GM12878 (cell line): ENCODE measurements at regions not wholly inside any gene's neighbourhood (a gene's known extent, or its start where the extent isn't known, plus 50 kb on each side); places are given as distances from the start of the nearest gene placed in this dataset. TPM values are rescaled to one million over a fixed set of nuclear protein-coding genes. Genes with fewer than 3 reads are reported as not detected.

Experiments used
- ATAC-seq: fragments of 200-7000 bp; cut with Tn5 transposase; 3 replicates; pipeline ENCODE4 v1.9.1; 2020; ENCODE audit warnings: mild to moderate bottlenecking, moderate library complexity
- BruUV-seq: library from RNA; stranded (reverse); fragments of 400-500 nt; replicated peaks from 2 replicates; lab custom pipeline; 2021; lab: Mats Ljungman, UMichigan
- CTCF ChIA-PET: fragments of 300-600 bp; sonication (Branson Sonifier 250); formaldehyde crosslinking; extraction: SDS; loops from one replicate; lab custom pipeline; 2021; ENCODE audit warnings: inconsistent platforms; lab: Yijun Ruan, JAX
- POLR2A ChIA-PET: fragments of 350-600 bp; formaldehyde crosslinking; extraction: SDS; loops from one replicate; lab custom pipeline; 2021; ENCODE audit warnings: inconsistent platforms; lab: Charles Lee
- RAD21 ChIA-PET: fragments of 300-600 bp; sonication (Branson Sonifier 250); formaldehyde crosslinking; loops from one replicate; lab custom pipeline; 2023; ENCODE audit warnings: antibody characterized with exemption; ENCODE audit not compliant: unreplicated experiment; lab: Charles Lee
- SMC1A ChIA-PET: fragments of 300-600 bp; sonication (Branson Sonifier 250); formaldehyde crosslinking; loops from one replicate; lab custom pipeline; 2023; ENCODE audit not compliant: unreplicated experiment, uncharacterized antibody; lab: Charles Lee
- DNase-seq: peaks from one replicate; pipeline ENCODE4 v3.0.0-alpha.2; 2011; ENCODE audit warnings: low read depth, low spot score
- FAIRE-seq: peaks from 3 replicates; lab custom pipeline; 2011; peaks lifted over from hg19 to GRCh38; lab: Jason Lieb, UNC
- H2AFZ ChIP-seq: 2 replicates; pipeline ENCODE4 v1.6.0; 2011; ENCODE audit warnings: low read depth, low read length, control low read depth; ENCODE audit not compliant: control insufficient read depth
- H3K27ac ChIP-seq: 2 replicates; pipeline ENCODE4 v1.5.1; 2011; ENCODE audit warnings: control low read depth; ENCODE audit not compliant: control insufficient read depth, insufficient read depth
- H3K27me3 ChIP-seq, 2 experiments: replicated peaks in 1 of 2; 2 replicates each; pipeline versions ENCODE4 v1.6.0 to v1.6.1; 2011; ENCODE audit warnings: low read length in 1 of 2; ENCODE audit not compliant: control insufficient read depth in 2 of 2, insufficient read depth in 2 of 2
- H3K36me3 ChIP-seq, 2 experiments: 2 replicates each; pipeline ENCODE4 v1.5.1; 2011; ENCODE audit warnings: low read length in 1 of 2; ENCODE audit not compliant: control insufficient read depth in 2 of 2, insufficient read depth in 2 of 2
- H3K4me1 ChIP-seq: 2 replicates; pipeline ENCODE4 v1.6.1; 2011; ENCODE audit warnings: mild to moderate bottlenecking, low read length, moderate library complexity, mixed read lengths; ENCODE audit not compliant: control insufficient read depth, insufficient read depth
- H3K4me2 ChIP-seq: 2 replicates; pipeline ENCODE4 v1.6.0; 2011; ENCODE audit warnings: control low read depth; ENCODE audit not compliant: control insufficient read depth, insufficient read depth
- H3K4me3 ChIP-seq: fragments of 200-600 bp; sonication (generic); 2 replicates; pipeline ENCODE4 v1.5.1; 2016
- H3K79me2 ChIP-seq: 2 replicates; pipeline ENCODE4 v1.6.0; 2011; ENCODE audit warnings: low read length; ENCODE audit not compliant: control insufficient read depth, insufficient read depth
- H3K9ac ChIP-seq: 2 replicates; pipeline ENCODE4 v1.8.0; 2011; ENCODE audit warnings: low read length, control low read depth, mixed read lengths; ENCODE audit not compliant: control insufficient read depth, insufficient read depth
- H3K9me3 ChIP-seq: replicated peaks from 3 replicates; pipeline ENCODE4 v1.5.1; 2011; ENCODE audit warnings: mild to moderate bottlenecking, low read length; ENCODE audit not compliant: control insufficient read depth, insufficient read depth
- H4K20me1 ChIP-seq: 2 replicates; pipeline ENCODE4 v1.6.0; 2011; ENCODE audit not compliant: control insufficient read depth, insufficient read depth
- BHLHE40 ChIP-seq, 2 experiments: fragments of 450-650 bp in 1 of 2; IDR thresholded peaks; 2 replicates each; pipeline ENCODE4 v1.6.1; 2011 to 2017; ENCODE audit warnings: low read depth in 2 of 2, borderline replicate concordance in 1 of 2, improper control_type of control experiment in 1 of 2, low read length in 1 of 2, mild to moderate bottlenecking in 1 of 2
- ZNF24 ChIP-seq: fragments of 450-650 bp; IDR thresholded peaks from 2 replicates; pipeline ENCODE4 v1.6.1; 2017; ENCODE audit warnings: antibody characterized with exemption, mild to moderate bottlenecking
- WGBS: methylation state at CpG from one replicate; pipeline ENCODE4 v1.1.6; 2016; ENCODE audit warnings: low lambda C conversion rate; ENCODE audit not compliant: insufficient replicate concordance, insufficient coverage; ENCODE audit errors: missing lambda C conversion rate; 5-methylcytosine and 5-hydroxymethylcytosine counted together
- in situ Hi-C: fragments of 300-500 bp; cut with MboI; formaldehyde crosslinking; loops from 9 replicates; pipeline ENCODE4 v1.14.3; 2018; ENCODE audit warnings: mixed read lengths
- intact Hi-C: fragments of 100-400 bp; cut with micrococcal nuclease; formaldehyde crosslinking; loops from one replicate; pipeline ENCODE4 v1.14.2; 2022; ENCODE audit not compliant: unreplicated experiment
- small RNA-seq: library from RNA; depleted of rRNA; stranded (forward); fragments of <200 nt; gene quantifications from one replicate; pipeline ENCODE3, GENCODE V24; 2014

- TF ChIP-seq ZNF24, result no peak
- peak in 1 of 2 experiments; percentile 20; a peak in 1 of 4 replicates for TF ChIP-seq BHLHE40 (IDR thresholded peaks at IDR 0.05; ENCODE audit: borderline replicate concordance in 1 of 2, low read depth in 2 of 2, low read length in 1 of 2)
- TF ChIP-seq, all 136 proteins: peak for 1
- no TSS peak for BruUV-seq
Measured at GRCh38 chr9:38118862-38119438, 49.9 kb upstream of the SHB start.

More at GRCh38 chr9:38118862-38119438, 49.9 kb upstream of the SHB start:
- Histone ChIP-seq H3K4me1 (no peaks in the 10 kb centered on the region), H4K20me1 (no peaks in the 10 kb centered on the region), H3K4me3 (no peak overlapping the region), H3K9ac (no peak overlapping the region), H3K27ac (no peak overlapping the region), H3K27me3 (no peaks in the 10 kb centered on the region; a peak in 1 of 4 replicates), H3K36me3 (no peaks in the 10 kb centered on the region), H2AFZ (0 out of 2 replicates have a peak overlapping the region, but pooled peaks have one; percentile 23), H3K9me3 (no peaks in the 10 kb centered on the region), H3K4me2 (no peak overlapping the region), H3K79me2 (no peaks in the 10 kb centered on the region)
- RAD21 ChIA-PET, result interaction anchor here (0.9 to 4.0 kb wide), 4 partner anchors 10 to 31 kb away, joined by 3 to 16 read pairs (median 6); no protein-coding TSS in a partner anchor
- ATAC-seq, result 0 out of 3 replicates have a peak, but pooled peaks have one; percentile 22
- CTCF ChIA-PET, result interaction anchor here (1.1 to 4.0 kb wide), 3 partner anchors 10 to 41 kb away, joined by 4 to 13 read pairs (median 10); no protein-coding TSS in a partner anchor
- FAIRE-seq, result no peak
- POLR2A ChIA-PET, result interaction anchor here (0.9 to 3.1 kb wide), 3 partner anchors 10 to 39 kb away, joined by 3 to 17 read pairs (median 3); no protein-coding TSS in a partner anchor
- 26% methylated on average over 8 of the region's 8 CpGs for WGBS
- intact Hi-C loops, result loop anchor here (5.0 kb wide), 1 partner anchor 52 kb away; the partner anchor contains the start of gene SHB
- no peak for DNase-seq
- SMC1A ChIA-PET, result interaction anchor here (1.3 to 6.5 kb wide), 4 partner anchors 8 to 35 kb away, joined by 3 to 42 read pairs (median 18); no protein-coding TSS in a partner anchor
- in situ Hi-C loops, result no loop called here

Small RNA genes in the stretch of these regions (small RNA-seq; reads per million reads assigned to genes)
- gene RF00096, result not detected
